Loucy (cell line): ENCODE measurements at regions not wholly inside any gene's neighbourhood (a gene's known extent, or its start where the extent isn't known, plus 50 kb on each side); places are given as distances from the start of the nearest gene placed in this dataset.

ENCODE experiments used
- H2AFZ ChIP-seq: fragments of 200-600 bp; sonication (generic); 2 replicates; pipeline ENCODE4 v1.6.0; 2016; ENCODE audit warnings: antibody characterized with exemption, mild to moderate bottlenecking, low read length, moderate library complexity
- H3F3A ChIP-seq: fragments of 200-600 bp; 2 replicates; pipeline ENCODE4 v1.6.0; 2016; ENCODE audit warnings: antibody characterized with exemption, low read depth, mild to moderate bottlenecking
- H3K27me3 ChIP-seq: fragments of 200-600 bp; sonication (generic); 2 replicates; pipeline ENCODE4 v1.6.1; 2014; ENCODE audit warnings: low read length, mild to moderate bottlenecking; ENCODE audit not compliant: insufficient read depth, poor library complexity, severe bottlenecking
- H3K36me3 ChIP-seq: fragments of 200-600 bp; sonication (generic); 2 replicates; pipeline ENCODE4 v1.6.1; 2016; ENCODE audit warnings: low read length; ENCODE audit not compliant: insufficient read depth
- H3K4me1 ChIP-seq: fragments of 200-600 bp; sonication (generic); 2 replicates; pipeline ENCODE4 v1.5.1; 2014; ENCODE audit warnings: low read length, mild to moderate bottlenecking; ENCODE audit not compliant: insufficient read depth, poor library complexity, severe bottlenecking
- H3K4me2 ChIP-seq: fragments of 200-600 bp; sonication (generic); 2 replicates; pipeline ENCODE4 v1.6.0; 2014; ENCODE audit warnings: antibody characterized with exemption, low read length, low read depth, mild to moderate bottlenecking; ENCODE audit not compliant: poor library complexity, severe bottlenecking
- H3K4me3 ChIP-seq: fragments of 200-600 bp; sonication (generic); 2 replicates; pipeline ENCODE4 v1.5.1; 2014; ENCODE audit warnings: low read length, mild to moderate bottlenecking, mixed read lengths; ENCODE audit not compliant: poor library complexity, severe bottlenecking
- H3K79me2 ChIP-seq: fragments of 200-600 bp; sonication (generic); 2 replicates; pipeline ENCODE4 v1.6.1; 2014; ENCODE audit warnings: low read length; ENCODE audit not compliant: insufficient read depth
- H3K9ac ChIP-seq: fragments of 200-600 bp; sonication (generic); 2 replicates; pipeline ENCODE4 v1.6.0; 2014; ENCODE audit warnings: mild to moderate bottlenecking, low read depth, low read length, moderate library complexity; ENCODE audit not compliant: poor library complexity, severe bottlenecking
- H3K9me2 ChIP-seq: fragments of 200-600 bp; sonication (generic); replicated peaks from 2 replicates; pipeline ENCODE4 v1.6.1; 2016; ENCODE audit warnings: low read depth, low read length, mixed read lengths
- H3K9me3 ChIP-seq: fragments of 200-600 bp; sonication (generic); 2 replicates; pipeline ENCODE4 v1.6.1; 2014; ENCODE audit warnings: mild to moderate bottlenecking, antibody characterized with exemption, low read length, low read depth; ENCODE audit not compliant: insufficient read depth
- H4K20me1 ChIP-seq: fragments of 200-600 bp; sonication (generic); 2 replicates; pipeline ENCODE4 v1.6.0; 2014; ENCODE audit warnings: antibody characterized with exemption, low read length, mild to moderate bottlenecking; ENCODE audit not compliant: insufficient read depth, poor library complexity, severe bottlenecking
- EZH2phosphoT487 ChIP-seq: fragments of 200-600 bp; IDR thresholded peaks from 2 replicates; pipeline ENCODE4 v1.6.1; 2018; ENCODE audit warnings: antibody characterized with exemption, mild to moderate bottlenecking, moderate library complexity, borderline replicate concordance
- TF ChIP-seq, protein P1 (sequence below): fragments of 200-600 bp; sonication (generic); conservative IDR thresholded peaks from 2 replicates; pipeline ENCODE4 v1.5.1; 2014; ENCODE audit warnings: mild to moderate bottlenecking, antibody characterized with exemption, low read length

DNA sequence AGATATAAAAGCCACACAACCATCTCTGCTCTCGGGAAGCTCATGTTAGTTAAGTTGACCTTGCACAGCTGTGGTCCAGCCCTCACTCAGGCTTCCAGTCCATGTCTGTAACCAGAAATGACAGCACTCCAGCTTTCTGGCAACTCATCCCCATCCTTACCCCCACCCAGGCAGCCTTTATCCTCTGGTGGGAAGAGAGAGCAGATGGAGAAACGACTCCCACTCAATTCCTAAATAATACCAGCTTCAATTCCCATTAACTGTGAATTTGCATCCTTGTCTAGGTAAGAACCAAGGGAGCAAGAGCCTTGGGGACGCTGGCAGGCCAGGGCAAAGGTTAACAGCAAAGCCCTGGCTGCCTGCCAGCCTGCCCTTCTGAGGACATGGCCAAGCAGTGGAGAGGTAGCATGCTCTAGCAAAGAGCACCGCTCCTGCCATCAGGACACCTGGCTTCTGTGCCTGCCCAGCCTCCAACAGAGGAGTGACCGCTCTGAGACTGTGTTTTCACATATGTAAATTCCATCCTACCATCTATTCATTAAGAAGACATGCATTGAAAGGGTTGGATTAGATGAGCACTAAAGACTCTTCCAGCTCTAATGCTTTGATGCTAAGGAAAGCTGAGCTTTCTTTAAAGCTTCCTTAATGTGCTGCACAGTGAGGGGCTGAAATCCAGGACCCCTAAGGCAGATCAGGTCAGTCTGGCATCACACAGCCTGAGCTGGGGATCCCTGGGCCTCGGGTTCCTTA lies 236.1 kb downstream of the GRIN2B start:
- H3K4me3 ChIP-seq = no peak overlapping the region
- no peaks in the 10 kb centered on the region for H3K4me1 ChIP-seq
- TF ChIP-seq, protein P1, sequence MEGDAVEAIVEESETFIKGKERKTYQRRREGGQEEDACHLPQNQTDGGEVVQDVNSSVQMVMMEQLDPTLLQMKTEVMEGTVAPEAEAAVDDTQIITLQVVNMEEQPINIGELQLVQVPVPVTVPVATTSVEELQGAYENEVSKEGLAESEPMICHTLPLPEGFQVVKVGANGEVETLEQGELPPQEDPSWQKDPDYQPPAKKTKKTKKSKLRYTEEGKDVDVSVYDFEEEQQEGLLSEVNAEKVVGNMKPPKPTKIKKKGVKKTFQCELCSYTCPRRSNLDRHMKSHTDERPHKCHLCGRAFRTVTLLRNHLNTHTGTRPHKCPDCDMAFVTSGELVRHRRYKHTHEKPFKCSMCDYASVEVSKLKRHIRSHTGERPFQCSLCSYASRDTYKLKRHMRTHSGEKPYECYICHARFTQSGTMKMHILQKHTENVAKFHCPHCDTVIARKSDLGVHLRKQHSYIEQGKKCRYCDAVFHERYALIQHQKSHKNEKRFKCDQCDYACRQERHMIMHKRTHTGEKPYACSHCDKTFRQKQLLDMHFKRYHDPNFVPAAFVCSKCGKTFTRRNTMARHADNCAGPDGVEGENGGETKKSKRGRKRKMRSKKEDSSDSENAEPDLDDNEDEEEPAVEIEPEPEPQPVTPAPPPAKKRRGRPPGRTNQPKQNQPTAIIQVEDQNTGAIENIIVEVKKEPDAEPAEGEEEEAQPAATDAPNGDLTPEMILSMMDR = no peak
- no peak for TF ChIP-seq EZH2phosphoT487

GRCh38 chr12:13744561-13744960 lies 236.8 kb downstream of the GRIN2B start:
- H3K9me3 ChIP-seq = no peaks in the 10 kb centered on the region
- H3K4me1 ChIP-seq = no peaks in the 10 kb centered on the region
- no peak for TF ChIP-seq EZH2phosphoT487
- TF ChIP-seq, protein P1 = no peak

More for the DNA sequence above, 236.1 kb downstream of the GRIN2B start:
- Histone ChIP-seq H3K4me2 (no peak overlapping the region), H3K9me2 (no peaks in the 10 kb centered on the region), H2AFZ (no peak overlapping the region), H3K27me3 (no peaks in the 10 kb centered on the region), H3K9ac (no peak overlapping the region), H4K20me1 (no peaks in the 10 kb centered on the region), H3F3A (no peaks in the 10 kb centered on the region), H3K9me3 (no peaks in the 10 kb centered on the region), H3K79me2 (no peaks in the 10 kb centered on the region), H3K36me3 (no peaks in the 10 kb centered on the region)

GRCh38 chr12:13740149-13740545 lies 241.3 kb downstream of the GRIN2B start:
- no peaks in the 10 kb centered on the region for H4K20me1 ChIP-seq
- no peak overlapping the region for H3K4me2 ChIP-seq
- no peaks in the 10 kb centered on the region for H3K36me3 ChIP-seq

More at GRCh38 chr12:13744561-13744960, 236.8 kb downstream of the GRIN2B start:
- no peaks in the 10 kb centered on the region for H3K36me3 ChIP-seq
- H3K9ac ChIP-seq = no peak overlapping the region
- H4K20me1 ChIP-seq = no peaks in the 10 kb centered on the region
- no peaks in the 10 kb centered on the region for H3F3A ChIP-seq
- H3K4me2 ChIP-seq = no peak overlapping the region
- no peak overlapping the region for H2AFZ ChIP-seq
- no peaks in the 10 kb centered on the region for H3K9me2 ChIP-seq
- H3K79me2 ChIP-seq = no peaks in the 10 kb centered on the region
- no peak overlapping the region for H3K4me3 ChIP-seq
- no peaks in the 10 kb centered on the region for H3K27me3 ChIP-seq

More at GRCh38 chr12:13740149-13740545, 241.3 kb downstream of the GRIN2B start:
- H3K9me3 ChIP-seq = no peaks in the 10 kb centered on the region
- H3K9me2 ChIP-seq = no peaks in the 10 kb centered on the region
- H3K27me3 ChIP-seq = no peaks in the 10 kb centered on the region
- TF ChIP-seq, protein P1 = no peak
- no peak for TF ChIP-seq EZH2phosphoT487
- 0 out of 2 replicates have a peak overlapping the region, but pooled peaks have one; percentile 1 for H2AFZ ChIP-seq
- H3K9ac ChIP-seq = no peak overlapping the region
- no peaks in the 10 kb centered on the region for H3K4me1 ChIP-seq
- no peaks in the 10 kb centered on the region for H3K79me2 ChIP-seq
- no peaks in the 10 kb centered on the region for H3F3A ChIP-seq
- no peak overlapping the region for H3K4me3 ChIP-seq
